ENCODE measurements at regions not wholly inside any gene's neighbourhood (a gene's known extent, or its start where the extent isn't known, plus 50 kb on each side); places are given as distances from the start of the nearest gene placed in this dataset.

DNA sequence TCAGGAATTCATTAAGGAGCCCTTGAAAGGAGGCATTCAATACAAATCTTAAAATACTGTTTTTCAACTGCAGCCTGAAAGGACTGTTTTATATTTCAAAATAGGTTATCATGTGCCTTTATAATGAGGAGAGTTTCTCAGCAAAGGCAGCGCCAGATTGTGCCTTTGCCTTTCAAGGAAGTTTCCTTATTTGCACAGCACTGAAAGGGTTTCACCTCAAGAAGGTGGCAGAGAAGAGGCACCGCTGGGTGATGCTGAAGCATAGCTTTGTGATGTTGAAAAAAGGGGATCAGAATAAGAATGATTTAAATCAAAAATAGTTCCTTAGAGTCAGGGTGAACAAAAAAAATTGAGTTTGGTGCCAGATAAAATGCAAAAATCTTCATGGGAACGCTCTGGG is 601.0 kb upstream of the KIRREL3 start:
- no peak overlapping the region for H3K4me3 Mint-ChIP-seq
- Histone ChIP-seq H3K79me2 (ENCODE audit: control insufficient read depth, insufficient read depth, low read length) (no peaks in the 10 kb centered on the region), H3K36me3 (replicated peaks in 1 of 2; ENCODE audit: control extremely low read depth in 1 of 2, control insufficient read depth in 1 of 2, extremely low read depth in 1 of 2, insufficient read depth in 2 of 2, low read length in 1 of 2) (no peaks in the 10 kb centered on the region), H3K4me2 (replicated peaks; ENCODE audit: low read depth, low read length, poor library complexity, severe bottlenecking) (no peak overlapping the region), H4K20me1 (ENCODE audit: control insufficient read depth, insufficient read depth, low read length, poor library complexity, severe bottlenecking) (no peaks in the 10 kb centered on the region), H3K9ac (ENCODE audit: low read length) (no peak overlapping the region), H3K27ac (ENCODE audit: low read length in 2 of 2) (no peak overlapping the region), H3K27me3 (replicated peaks in 1 of 4; ENCODE audit: control extremely low read depth in 1 of 4, control insufficient read depth in 3 of 4, insufficient read depth in 4 of 4, low read length in 3 of 4) (no peaks in the 10 kb centered on the region), H2AFZ (ENCODE audit: insufficient read depth, low read depth, low read length, poor library complexity, severe bottlenecking) (no peak overlapping the region), H3K4me3 (ENCODE audit: control extremely low read depth in 1 of 5, extremely low read depth in 1 of 5, insufficient read depth in 1 of 5, low read depth in 2 of 5, low read length in 4 of 5) (no peak overlapping the region), H3K9me3 (ENCODE audit: control extremely low read depth in 1 of 3, control insufficient read depth in 2 of 3, insufficient read depth in 1 of 3, low read length in 2 of 3) (no peaks in the 10 kb centered on the region), H3K4me1 (ENCODE audit: control insufficient read depth in 2 of 2, insufficient read depth in 2 of 2, low read length in 2 of 2) (no peaks in the 10 kb centered on the region)
- TF ChIP-seq, protein P1, sequence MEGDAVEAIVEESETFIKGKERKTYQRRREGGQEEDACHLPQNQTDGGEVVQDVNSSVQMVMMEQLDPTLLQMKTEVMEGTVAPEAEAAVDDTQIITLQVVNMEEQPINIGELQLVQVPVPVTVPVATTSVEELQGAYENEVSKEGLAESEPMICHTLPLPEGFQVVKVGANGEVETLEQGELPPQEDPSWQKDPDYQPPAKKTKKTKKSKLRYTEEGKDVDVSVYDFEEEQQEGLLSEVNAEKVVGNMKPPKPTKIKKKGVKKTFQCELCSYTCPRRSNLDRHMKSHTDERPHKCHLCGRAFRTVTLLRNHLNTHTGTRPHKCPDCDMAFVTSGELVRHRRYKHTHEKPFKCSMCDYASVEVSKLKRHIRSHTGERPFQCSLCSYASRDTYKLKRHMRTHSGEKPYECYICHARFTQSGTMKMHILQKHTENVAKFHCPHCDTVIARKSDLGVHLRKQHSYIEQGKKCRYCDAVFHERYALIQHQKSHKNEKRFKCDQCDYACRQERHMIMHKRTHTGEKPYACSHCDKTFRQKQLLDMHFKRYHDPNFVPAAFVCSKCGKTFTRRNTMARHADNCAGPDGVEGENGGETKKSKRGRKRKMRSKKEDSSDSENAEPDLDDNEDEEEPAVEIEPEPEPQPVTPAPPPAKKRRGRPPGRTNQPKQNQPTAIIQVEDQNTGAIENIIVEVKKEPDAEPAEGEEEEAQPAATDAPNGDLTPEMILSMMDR (IDR thresholded peaks at IDR 0.05) = no peak
- no peak for TF ChIP-seq EZH2 (IDR thresholded peaks at IDR 0.05; ENCODE audit: borderline replicate concordance, insufficient read depth, low read depth, low read length, poor library complexity, severe bottlenecking)
- ATAC-seq (ENCODE audit: low read depth) = no peak
- H3K4me1 Mint-ChIP-seq = no peaks in the 10 kb centered on the region
- 79% methylated on average over 2 of the region's 3 CpGs for WGBS (ENCODE audit: insufficient coverage)
- no peak for DNase-seq
- no peak overlapping the region for H3K27ac Mint-ChIP-seq
- H3K27me3 Mint-ChIP-seq = no peaks in the 10 kb centered on the region
- peaks cover 2% of the 10 kb centered on the region for H3K9me3 Mint-ChIP-seq (ENCODE audit: insufficient read depth)
- intact Hi-C loops (cut with micrococcal nuclease) = no loop called here
- ChIA-PET POLR2A (no interaction called here), CTCF (no interaction called here)

DNA sequence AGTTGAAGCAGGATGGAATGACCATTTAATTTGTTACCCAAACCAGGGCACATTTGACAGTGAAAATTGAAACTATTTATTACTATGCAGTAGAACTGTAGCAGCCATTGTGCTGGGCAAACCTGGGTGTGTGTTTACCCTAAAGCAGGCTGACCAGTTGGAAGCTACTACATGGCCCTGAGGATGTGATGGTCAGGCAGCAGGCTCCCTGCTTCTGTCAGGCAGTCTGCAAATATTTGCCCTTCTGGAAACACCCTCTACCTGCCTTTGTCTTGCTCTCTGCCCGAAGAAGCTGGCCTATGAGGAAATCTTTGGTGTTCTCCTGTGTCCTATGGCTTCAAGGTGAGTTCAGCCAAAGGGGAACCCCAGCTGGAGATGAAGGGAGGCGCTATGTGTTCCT is 600.1 kb upstream of the KIRREL3 start:
- no peak for ATAC-seq (ENCODE audit: low read depth)
- intact Hi-C loops (cut with micrococcal nuclease) = no loop called here
- Histone ChIP-seq H3K27me3 (replicated peaks in 1 of 4; ENCODE audit: control extremely low read depth in 1 of 4, control insufficient read depth in 3 of 4, insufficient read depth in 4 of 4, low read length in 3 of 4) (no peaks in the 10 kb centered on the region), H3K4me2 (replicated peaks; ENCODE audit: low read depth, low read length, poor library complexity, severe bottlenecking) (no peak overlapping the region), H3K4me3 (ENCODE audit: control extremely low read depth in 1 of 5, extremely low read depth in 1 of 5, insufficient read depth in 1 of 5, low read depth in 2 of 5, low read length in 4 of 5) (no peak overlapping the region), H3K4me1 (ENCODE audit: control insufficient read depth in 2 of 2, insufficient read depth in 2 of 2, low read length in 2 of 2) (no peaks in the 10 kb centered on the region), H2AFZ (ENCODE audit: insufficient read depth, low read depth, low read length, poor library complexity, severe bottlenecking) (no peak overlapping the region), H3K27ac (ENCODE audit: low read length in 2 of 2) (no peak overlapping the region), H3K36me3 (replicated peaks in 1 of 2; ENCODE audit: control extremely low read depth in 1 of 2, control insufficient read depth in 1 of 2, extremely low read depth in 1 of 2, insufficient read depth in 2 of 2, low read length in 1 of 2) (no peaks in the 10 kb centered on the region), H4K20me1 (ENCODE audit: control insufficient read depth, insufficient read depth, low read length, poor library complexity, severe bottlenecking) (no peaks in the 10 kb centered on the region), H3K79me2 (ENCODE audit: control insufficient read depth, insufficient read depth, low read length) (no peaks in the 10 kb centered on the region), H3K9me3 (ENCODE audit: control extremely low read depth in 1 of 3, control insufficient read depth in 2 of 3, insufficient read depth in 1 of 3, low read length in 2 of 3) (no peaks in the 10 kb centered on the region), H3K9ac (ENCODE audit: low read length) (no peak overlapping the region)
- H3K27ac Mint-ChIP-seq = no peak overlapping the region
- H3K4me1 Mint-ChIP-seq = no peaks in the 10 kb centered on the region
- ChIA-PET CTCF (no interaction called here), POLR2A (no interaction called here)
- H3K9me3 Mint-ChIP-seq (ENCODE audit: insufficient read depth) = peaks cover 2% of the 10 kb centered on the region
- H3K4me3 Mint-ChIP-seq = no peak overlapping the region
- 93% methylated on average over 2 of the region's 2 CpGs for WGBS (ENCODE audit: insufficient coverage)
- no peak for DNase-seq
- no peaks in the 10 kb centered on the region for H3K27me3 Mint-ChIP-seq
- TF ChIP-seq, protein P1 (IDR thresholded peaks at IDR 0.05) = no peak
- TF ChIP-seq EZH2 (IDR thresholded peaks at IDR 0.05; ENCODE audit: borderline replicate concordance, insufficient read depth, low read depth, low read length, poor library complexity, severe bottlenecking) = no peak

Data from B cell (primary cell).